ENCODE measurements at regions not wholly inside any gene's neighbourhood (a gene's known extent, or its start where the extent isn't known, plus 50 kb on each side); places are given as distances from the start of the nearest gene placed in this dataset.

GRCh38 chr11:129275828-129276227, 83.7 kb upstream of the ARHGAP32 start:
- WGBS, 3 donors, result 6 to 18% (median 13%) methylated on average over 3 of the region's 3 CpGs
- no peak overlapping the region for H3K4me3 ChIP-seq
- H3K36me3 ChIP-seq, result no peaks in the 10 kb centered on the region
- intact Hi-C loops (cut with DNase I), result no loop called here
- TF ChIP-seq POLR2A (IDR thresholded peaks at IDR 0.05) (no peak), EP300 (IDR thresholded peaks at IDR 0.05) (no peak), CTCF (IDR thresholded peaks at IDR 0.05) (no peak)
- peak in 2 of 5 donors; percentile 22 to 41 for DNase-seq
- no peaks in the 10 kb centered on the region for H3K27me3 ChIP-seq
- H3K9me3 ChIP-seq, result no peaks in the 10 kb centered on the region
- H3K27ac ChIP-seq, result no peak overlapping the region
- H3K4me1 ChIP-seq (ENCODE audit: insufficient read depth), result peaks cover 6% of the 10 kb centered on the region

GRCh38 chr11:129273944-129274711, 82.0 kb upstream of the ARHGAP32 start:
- H3K4me1 ChIP-seq (ENCODE audit: insufficient read depth), result peaks cover 6% of the 10 kb centered on the region
- 78 to 82% (median 80%) methylated on average over 5 of the region's 5 CpGs for WGBS, 3 donors
- intact Hi-C loops (cut with DNase I), result no loop called here
- no peaks in the 10 kb centered on the region for H3K36me3 ChIP-seq
- no peak overlapping the region for H3K27ac ChIP-seq
- H3K27me3 ChIP-seq, result no peaks in the 10 kb centered on the region
- no peak for DNase-seq
- H3K9me3 ChIP-seq, result no peaks in the 10 kb centered on the region
- no peak overlapping the region for H3K4me3 ChIP-seq
- TF ChIP-seq POLR2A (IDR thresholded peaks at IDR 0.05) (no peak), EP300 (IDR thresholded peaks at IDR 0.05) (no peak), CTCF (IDR thresholded peaks at IDR 0.05) (no peak)

GRCh38 chr11:129273322-129273721, 81.2 kb upstream of the ARHGAP32 start:
- Histone ChIP-seq H3K27ac (no peak overlapping the region), H3K27me3 (no peaks in the 10 kb centered on the region), H3K9me3 (no peaks in the 10 kb centered on the region), H3K4me3 (no peak overlapping the region), H3K4me1 (ENCODE audit: insufficient read depth) (peaks cover 6% of the 10 kb centered on the region), H3K36me3 (no peaks in the 10 kb centered on the region)
- DNase-seq, result no peak
- intact Hi-C loops (cut with DNase I), result no loop called here
- TF ChIP-seq CTCF (IDR thresholded peaks at IDR 0.05) (no peak), POLR2A (IDR thresholded peaks at IDR 0.05) (no peak)

- no peak for DNase-seq
- H3K36me3 ChIP-seq, result no peaks in the 10 kb centered on the region
- H3K9me3 ChIP-seq, result no peaks in the 10 kb centered on the region
- H3K27ac ChIP-seq, result no peak overlapping the region
- TF ChIP-seq CTCF (IDR thresholded peaks at IDR 0.05) (no peak), POLR2A (IDR thresholded peaks at IDR 0.05) (no peak), EP300 (IDR thresholded peaks at IDR 0.05) (no peak)
- 82 to 90% (median 87%) methylated on average over 9 of the region's 9 CpGs for WGBS, 3 donors
- no peaks in the 10 kb centered on the region for H3K27me3 ChIP-seq
- peaks cover 2% of the 10 kb centered on the region for H3K4me1 ChIP-seq (ENCODE audit: insufficient read depth)
- H3K4me3 ChIP-seq, result no peak overlapping the region
- intact Hi-C loops (cut with DNase I), result no loop called here
These were observed 78.9 kb upstream of the ARHGAP32 start for GRCh38 chr11:129271030-129271429.

Data from ovary (tissue), 7 donors.